Gastrocnemius medialis (tissue), 4 donors: ENCODE measurements at regions not wholly inside any gene's neighbourhood (a gene's known extent, or its start where the extent isn't known, plus 50 kb on each side); places are given as distances from the start of the nearest gene placed in this dataset.

ENCODE experiments used
- ATAC-seq, 2 donors: fragments of 150-250 bp; one replicate each; pipeline ENCODE4 v1.9.1; 2016
- DNase-seq, 2 donors: peaks; one replicate each; pipeline ENCODE4 v3.0.0-alpha.2; 2019
- H3K27ac ChIP-seq, 4 donors: fragments of 200-600 bp; sonication (generic); 1 replicate in 1 of 4; 2 replicates in 3 of 4; pipeline ENCODE4 v1.5.1; 2016 to 2018; ENCODE audit warnings: mild to moderate bottlenecking in 2 of 4, moderate library complexity in 1 of 4
- H3K27me3 ChIP-seq, 3 donors: fragments of 200-600 bp; sonication (generic) in 2 of 3; 1 replicate in 1 of 3; 2 replicates in 2 of 3; pipeline versions ENCODE4 v1.5.1 to v1.6.0; 2016 to 2019; ENCODE audit warnings: mild to moderate bottlenecking in 1 of 3, moderate library complexity in 1 of 3
- H3K36me3 ChIP-seq, 2 donors: fragments of 200-600 bp; sonication (generic) in 1 of 2; one replicate each; pipeline ENCODE4 v1.5.1; 2017 to 2018
- H3K4me1 ChIP-seq, 2 donors: fragments of 200-600 bp; sonication (generic) in 1 of 2; one replicate each; pipeline ENCODE4 v1.5.1; 2016 to 2017; ENCODE audit warnings: mild to moderate bottlenecking in 2 of 2
- H3K4me3 ChIP-seq, 4 donors: fragments of 200-600 bp; sonication (generic) in 3 of 4; 1 replicate in 1 of 4; 2 replicates in 3 of 4; pipeline ENCODE4 v1.5.1; 2016 to 2019; ENCODE audit warnings: mild to moderate bottlenecking in 2 of 4
- H3K9me3 ChIP-seq, 3 donors: fragments of 200-600 bp; sonication (generic) in 2 of 3; 1 replicate in 1 of 3; 2 replicates in 2 of 3; pipeline ENCODE4 v1.5.1; 2016 to 2019
- CTCF ChIP-seq, 5 experiments: fragments of 450-650 bp in 3 of 5; fragments of 200-600 bp in 2 of 5; sonication (generic) in 2 of 5; IDR thresholded peaks in 4 of 5; conservative IDR thresholded peaks in 1 of 5; 1 replicate in 4 of 5; 2 replicates in 1 of 5; pipeline ENCODE4 v1.5.1; 2016 to 2019; ENCODE audit warnings: antibody characterized with exemption in 5 of 5, mild to moderate bottlenecking in 3 of 5, moderate library complexity in 3 of 5
- POLR2A ChIP-seq, 2 donors: fragments of 450-650 bp; IDR thresholded peaks; one replicate each; pipeline ENCODE4 v1.6.1; 2017; ENCODE audit warnings: antibody characterized with exemption in 2 of 2, mild to moderate bottlenecking in 2 of 2, moderate library complexity in 2 of 2
- in situ Hi-C, 4 donors: fragments of 200-750 bp; cut with MboI; loops; one replicate each; pipeline versions ENCODE4 v1.15.0 to v1.8.0; 2017; ENCODE audit warnings: low sequenced_read_pairs in 4 of 4
- intact Hi-C: fragments of 100-400 bp; cut with DNase I; formaldehyde crosslinking; loops from one replicate; pipeline ENCODE4 v1.15.1; 2023; ENCODE audit warnings: low total_unique reads

GRCh38 chr18:53798516-53798915, 426.0 kb downstream of the MBD2 start:
- Histone ChIP-seq H3K27ac (no peak overlapping the region), H3K27me3 (no peaks in the 10 kb centered on the region), H3K36me3 (no peaks in the 10 kb centered on the region), H3K9me3 (no peaks in the 10 kb centered on the region), H3K4me3 (no peak overlapping the region), H3K4me1 (peaks cover 0 to 2% of the 10 kb centered on the region in 2 donors)
- intact Hi-C loops (no loop called here), in situ Hi-C loops (loop anchor here in 1 of 4 donors (25.0 kb wide), 1 partner anchor 89 kb away; no protein-coding TSS in a partner anchor)
- TF ChIP-seq CTCF (IDR thresholded peaks at IDR 0.05 in 4 of 5, conservative IDR thresholded peaks at IDR 0.05 in 1 of 5): no peak
- no peak for TF ChIP-seq POLR2A (IDR thresholded peaks at IDR 0.05)
- DNase-seq (no peak), ATAC-seq (no peak)

- Histone ChIP-seq H3K4me1 (peaks cover 0 to 2% of the 10 kb centered on the region in 2 donors), H3K9me3 (no peaks in the 10 kb centered on the region), H3K4me3 (no peak overlapping the region), H3K36me3 (no peaks in the 10 kb centered on the region), H3K27me3 (no peaks in the 10 kb centered on the region), H3K27ac (no peak overlapping the region)
- ATAC-seq (no peak), DNase-seq (no peak)
- in situ Hi-C loops: loop anchor here in 1 of 4 donors (25.0 kb wide), 1 partner anchor 89 kb away; no protein-coding TSS in a partner anchor
- intact Hi-C loops: no loop called here
- TF ChIP-seq POLR2A (IDR thresholded peaks at IDR 0.05) (no peak), CTCF (IDR thresholded peaks at IDR 0.05 in 4 of 5, conservative IDR thresholded peaks at IDR 0.05 in 1 of 5) (no peak)
Measured at GRCh38 chr18:53797998-53798495, 426.4 kb downstream of the MBD2 start.

GRCh38 chr18:53796040-53796729, 428.3 kb downstream of the MBD2 start:
- intact Hi-C loops (no loop called here), in situ Hi-C loops (loop anchor here in 1 of 4 donors (25.0 kb wide), 1 partner anchor 91 kb away; no protein-coding TSS in a partner anchor)
- Histone ChIP-seq H3K4me1 (peaks cover 0 to 2% of the 10 kb centered on the region in 2 donors), H3K27me3 (no peaks in the 10 kb centered on the region), H3K36me3 (no peaks in the 10 kb centered on the region), H3K9me3 (no peaks in the 10 kb centered on the region), H3K27ac (no peak overlapping the region), H3K4me3 (no peak overlapping the region)
- DNase-seq (peak in 1 of 2 donors; percentile 14), ATAC-seq (peak; percentile 30 to 54)
- TF ChIP-seq CTCF (IDR thresholded peaks at IDR 0.05 in 4 of 5, conservative IDR thresholded peaks at IDR 0.05 in 1 of 5) (no peak), POLR2A (IDR thresholded peaks at IDR 0.05) (no peak)

- Histone ChIP-seq H3K4me1 (peaks cover 0 to 2% of the 10 kb centered on the region in 2 donors), H3K36me3 (no peaks in the 10 kb centered on the region), H3K9me3 (no peaks in the 10 kb centered on the region), H3K27ac (no peak overlapping the region), H3K27me3 (no peaks in the 10 kb centered on the region), H3K4me3 (no peak overlapping the region)
- in situ Hi-C loops (loop anchor here in 1 of 4 donors (25.0 kb wide), 1 partner anchor 92 kb away; no protein-coding TSS in a partner anchor), intact Hi-C loops (no loop called here)
- ATAC-seq: no peak
- DNase-seq: no peak
- no peak for TF ChIP-seq CTCF (IDR thresholded peaks at IDR 0.05 in 4 of 5, conservative IDR thresholded peaks at IDR 0.05 in 1 of 5)
- no peak for TF ChIP-seq POLR2A (IDR thresholded peaks at IDR 0.05)
Measured at GRCh38 chr18:53795610-53796009, 428.9 kb downstream of the MBD2 start.
